ENCODE measurements at regions not wholly inside any gene's neighbourhood (a gene's known extent, or its start where the extent isn't known, plus 50 kb on each side); places are given as distances from the start of the nearest gene placed in this dataset.

DNA sequence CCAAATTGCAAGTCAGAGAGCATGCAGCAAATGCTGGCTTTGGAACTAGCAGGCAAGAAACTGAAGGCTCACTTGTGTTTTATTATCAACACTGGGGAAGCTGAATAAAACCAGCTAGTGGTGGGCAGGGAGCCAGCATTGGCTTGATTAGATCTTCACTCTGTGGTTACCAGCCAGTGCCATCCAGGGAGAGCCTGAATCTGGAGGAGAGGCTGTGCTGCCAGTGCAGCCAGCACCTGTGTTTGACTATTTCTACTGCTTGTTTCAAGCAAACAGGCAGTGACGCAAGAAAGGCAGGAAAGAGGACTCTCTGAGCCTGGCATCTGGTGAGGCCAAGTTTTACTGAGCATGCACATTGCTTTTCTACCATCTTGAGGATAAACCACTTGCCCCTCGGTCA lies 247.0 kb downstream of the PHLDA1 start:
- TF ChIP-seq ZNF70 (CRISPR knock-in tag; IDR thresholded peaks at IDR 0.05): no peak
- no peak for TF ChIP-seq BACH2 (CRISPR knock-in tag; IDR thresholded peaks at IDR 0.05; ENCODE audit: borderline replicate concordance)
- TF ChIP-seq ZFP3 (CRISPR knock-in tag; IDR thresholded peaks at IDR 0.05): no peak
- TF ChIP-seq, protein P1, sequence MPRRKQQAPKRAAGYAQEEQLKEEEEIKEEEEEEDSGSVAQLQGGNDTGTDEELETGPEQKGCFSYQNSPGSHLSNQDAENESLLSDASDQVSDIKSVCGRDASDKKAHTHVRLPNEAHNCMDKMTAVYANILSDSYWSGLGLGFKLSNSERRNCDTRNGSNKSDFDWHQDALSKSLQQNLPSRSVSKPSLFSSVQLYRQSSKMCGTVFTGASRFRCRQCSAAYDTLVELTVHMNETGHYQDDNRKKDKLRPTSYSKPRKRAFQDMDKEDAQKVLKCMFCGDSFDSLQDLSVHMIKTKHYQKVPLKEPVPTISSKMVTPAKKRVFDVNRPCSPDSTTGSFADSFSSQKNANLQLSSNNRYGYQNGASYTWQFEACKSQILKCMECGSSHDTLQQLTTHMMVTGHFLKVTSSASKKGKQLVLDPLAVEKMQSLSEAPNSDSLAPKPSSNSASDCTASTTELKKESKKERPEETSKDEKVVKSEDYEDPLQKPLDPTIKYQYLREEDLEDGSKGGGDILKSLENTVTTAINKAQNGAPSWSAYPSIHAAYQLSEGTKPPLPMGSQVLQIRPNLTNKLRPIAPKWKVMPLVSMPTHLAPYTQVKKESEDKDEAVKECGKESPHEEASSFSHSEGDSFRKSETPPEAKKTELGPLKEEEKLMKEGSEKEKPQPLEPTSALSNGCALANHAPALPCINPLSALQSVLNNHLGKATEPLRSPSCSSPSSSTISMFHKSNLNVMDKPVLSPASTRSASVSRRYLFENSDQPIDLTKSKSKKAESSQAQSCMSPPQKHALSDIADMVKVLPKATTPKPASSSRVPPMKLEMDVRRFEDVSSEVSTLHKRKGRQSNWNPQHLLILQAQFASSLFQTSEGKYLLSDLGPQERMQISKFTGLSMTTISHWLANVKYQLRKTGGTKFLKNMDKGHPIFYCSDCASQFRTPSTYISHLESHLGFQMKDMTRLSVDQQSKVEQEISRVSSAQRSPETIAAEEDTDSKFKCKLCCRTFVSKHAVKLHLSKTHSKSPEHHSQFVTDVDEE (CRISPR knock-in tag; IDR thresholded peaks at IDR 0.05): no peak
- TF ChIP-seq, protein P2, sequence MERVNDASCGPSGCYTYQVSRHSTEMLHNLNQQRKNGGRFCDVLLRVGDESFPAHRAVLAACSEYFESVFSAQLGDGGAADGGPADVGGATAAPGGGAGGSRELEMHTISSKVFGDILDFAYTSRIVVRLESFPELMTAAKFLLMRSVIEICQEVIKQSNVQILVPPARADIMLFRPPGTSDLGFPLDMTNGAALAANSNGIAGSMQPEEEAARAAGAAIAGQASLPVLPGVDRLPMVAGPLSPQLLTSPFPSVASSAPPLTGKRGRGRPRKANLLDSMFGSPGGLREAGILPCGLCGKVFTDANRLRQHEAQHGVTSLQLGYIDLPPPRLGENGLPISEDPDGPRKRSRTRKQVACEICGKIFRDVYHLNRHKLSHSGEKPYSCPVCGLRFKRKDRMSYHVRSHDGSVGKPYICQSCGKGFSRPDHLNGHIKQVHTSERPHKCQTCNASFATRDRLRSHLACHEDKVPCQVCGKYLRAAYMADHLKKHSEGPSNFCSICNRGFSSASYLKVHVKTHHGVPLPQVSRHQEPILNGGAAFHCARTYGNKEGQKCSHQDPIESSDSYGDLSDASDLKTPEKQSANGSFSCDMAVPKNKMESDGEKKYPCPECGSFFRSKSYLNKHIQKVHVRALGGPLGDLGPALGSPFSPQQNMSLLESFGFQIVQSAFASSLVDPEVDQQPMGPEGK (CRISPR knock-in tag; IDR thresholded peaks at IDR 0.05; ENCODE audit: borderline replicate concordance): no peak
- TF ChIP-seq, protein P3, sequence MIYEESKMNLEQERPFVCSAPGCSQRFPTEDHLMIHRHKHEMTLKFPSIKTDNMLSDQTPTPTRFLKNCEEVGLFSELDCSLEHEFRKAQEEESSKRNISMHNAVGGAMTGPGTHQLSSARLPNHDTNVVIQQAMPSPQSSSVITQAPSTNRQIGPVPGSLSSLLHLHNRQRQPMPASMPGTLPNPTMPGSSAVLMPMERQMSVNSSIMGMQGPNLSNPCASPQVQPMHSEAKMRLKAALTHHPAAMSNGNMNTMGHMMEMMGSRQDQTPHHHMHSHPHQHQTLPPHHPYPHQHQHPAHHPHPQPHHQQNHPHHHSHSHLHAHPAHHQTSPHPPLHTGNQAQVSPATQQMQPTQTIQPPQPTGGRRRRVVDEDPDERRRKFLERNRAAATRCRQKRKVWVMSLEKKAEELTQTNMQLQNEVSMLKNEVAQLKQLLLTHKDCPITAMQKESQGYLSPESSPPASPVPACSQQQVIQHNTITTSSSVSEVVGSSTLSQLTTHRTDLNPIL (CRISPR knock-in tag; IDR thresholded peaks at IDR 0.05; ENCODE audit: low read depth): no peak
- TF ChIP-seq ARNTL (CRISPR knock-in tag; IDR thresholded peaks at IDR 0.05; ENCODE audit: borderline replicate concordance, low read depth): no peak
- TF ChIP-seq, protein P4, sequence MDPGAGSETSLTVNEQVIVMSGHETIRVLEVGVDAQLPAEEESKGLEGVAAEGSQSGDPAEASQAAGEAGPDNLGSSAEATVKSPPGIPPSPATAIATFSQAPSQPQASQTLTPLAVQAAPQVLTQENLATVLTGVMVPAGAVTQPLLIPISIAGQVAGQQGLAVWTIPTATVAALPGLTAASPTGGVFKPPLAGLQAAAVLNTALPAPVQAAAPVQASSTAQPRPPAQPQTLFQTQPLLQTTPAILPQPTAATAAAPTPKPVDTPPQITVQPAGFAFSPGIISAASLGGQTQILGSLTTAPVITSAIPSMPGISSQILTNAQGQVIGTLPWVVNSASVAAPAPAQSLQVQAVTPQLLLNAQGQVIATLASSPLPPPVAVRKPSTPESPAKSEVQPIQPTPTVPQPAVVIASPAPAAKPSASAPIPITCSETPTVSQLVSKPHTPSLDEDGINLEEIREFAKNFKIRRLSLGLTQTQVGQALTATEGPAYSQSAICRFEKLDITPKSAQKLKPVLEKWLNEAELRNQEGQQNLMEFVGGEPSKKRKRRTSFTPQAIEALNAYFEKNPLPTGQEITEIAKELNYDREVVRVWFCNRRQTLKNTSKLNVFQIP (CRISPR knock-in tag; IDR thresholded peaks at IDR 0.05; ENCODE audit: borderline replicate concordance, low read depth): no peak
- no peak for TF ChIP-seq ZFP30 (CRISPR knock-in tag; IDR thresholded peaks at IDR 0.05)
- no peak for TF ChIP-seq CSDC2 (CRISPR knock-in tag; IDR thresholded peaks at IDR 0.05)
- no peak for TF ChIP-seq ZC3H10 (CRISPR knock-in tag; IDR thresholded peaks at IDR 0.05)
- TF ChIP-seq RARB (CRISPR knock-in tag; IDR thresholded peaks at IDR 0.05): no peak
- TF ChIP-seq OSR1 (CRISPR knock-in tag; IDR thresholded peaks at IDR 0.05): no peak

All from SK-N-SH treated with all-trans-retinoic acid at 6 μM for 48 hours (cell line).